ENCODE measurements at regions not wholly inside any gene's neighbourhood (a gene's known extent, or its start where the extent isn't known, plus 50 kb on each side); places are given as distances from the start of the nearest gene placed in this dataset.

DNA sequence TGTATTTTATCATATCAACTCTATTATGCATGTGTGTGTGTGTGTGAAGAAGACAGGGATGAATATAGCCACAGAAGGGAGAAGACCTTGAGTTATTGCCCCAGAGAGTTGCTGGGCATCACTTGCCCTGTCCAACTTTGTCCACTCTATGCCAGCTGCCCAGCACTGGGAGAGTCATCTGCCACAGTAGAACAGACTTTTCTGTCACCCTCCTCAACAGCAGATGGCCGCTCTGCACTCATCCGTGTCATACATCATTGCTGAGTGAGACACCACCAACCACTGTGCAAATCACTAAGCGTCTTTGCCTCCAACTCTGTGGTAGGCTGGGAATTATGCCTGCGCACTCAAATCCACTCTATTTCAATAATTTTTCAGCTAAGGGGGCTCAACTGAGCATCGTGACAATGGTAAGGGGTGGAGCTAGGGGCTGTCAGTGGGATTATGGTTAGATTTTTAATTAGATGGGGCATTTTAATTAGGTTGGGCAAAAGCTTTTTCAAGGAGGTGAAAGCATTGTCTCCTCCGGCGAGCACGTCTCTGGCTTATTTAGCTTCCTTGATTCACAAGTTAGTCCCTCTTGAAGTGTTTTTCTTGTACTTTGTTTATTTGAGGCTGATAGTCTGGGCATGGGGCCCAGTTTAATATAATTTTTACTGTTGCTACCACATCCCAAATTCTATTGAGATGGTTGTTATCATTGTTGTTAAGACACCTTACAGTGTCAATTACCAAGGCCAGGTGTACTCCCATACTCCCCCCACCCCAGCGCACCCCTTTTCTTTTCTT is 100.1 kb upstream of the KLF3 start:
- TF ChIP-seq, protein P1, sequence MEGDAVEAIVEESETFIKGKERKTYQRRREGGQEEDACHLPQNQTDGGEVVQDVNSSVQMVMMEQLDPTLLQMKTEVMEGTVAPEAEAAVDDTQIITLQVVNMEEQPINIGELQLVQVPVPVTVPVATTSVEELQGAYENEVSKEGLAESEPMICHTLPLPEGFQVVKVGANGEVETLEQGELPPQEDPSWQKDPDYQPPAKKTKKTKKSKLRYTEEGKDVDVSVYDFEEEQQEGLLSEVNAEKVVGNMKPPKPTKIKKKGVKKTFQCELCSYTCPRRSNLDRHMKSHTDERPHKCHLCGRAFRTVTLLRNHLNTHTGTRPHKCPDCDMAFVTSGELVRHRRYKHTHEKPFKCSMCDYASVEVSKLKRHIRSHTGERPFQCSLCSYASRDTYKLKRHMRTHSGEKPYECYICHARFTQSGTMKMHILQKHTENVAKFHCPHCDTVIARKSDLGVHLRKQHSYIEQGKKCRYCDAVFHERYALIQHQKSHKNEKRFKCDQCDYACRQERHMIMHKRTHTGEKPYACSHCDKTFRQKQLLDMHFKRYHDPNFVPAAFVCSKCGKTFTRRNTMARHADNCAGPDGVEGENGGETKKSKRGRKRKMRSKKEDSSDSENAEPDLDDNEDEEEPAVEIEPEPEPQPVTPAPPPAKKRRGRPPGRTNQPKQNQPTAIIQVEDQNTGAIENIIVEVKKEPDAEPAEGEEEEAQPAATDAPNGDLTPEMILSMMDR (IDR thresholded peaks at IDR 0.05; ENCODE audit: low read depth, low read length) = no peak
- H3K4me3 ChIP-seq (replicated peaks in 1 of 2; ENCODE audit: low read depth in 2 of 2, low read length in 2 of 2) = no peak overlapping the region
- peak in 1 of 2 donors; percentile 14 for DNase-seq (ENCODE audit: low read depth in 2 of 2)

- peak; percentile 66 to 69 for DNase-seq (ENCODE audit: low read depth in 2 of 2)
- no peak overlapping the region for H3K4me3 ChIP-seq (replicated peaks in 1 of 2; ENCODE audit: low read depth in 2 of 2, low read length in 2 of 2)
- TF ChIP-seq, protein P1 (IDR thresholded peaks at IDR 0.05; ENCODE audit: low read depth, low read length) = no peak
Measured at GRCh38 chr4:38565271-38566199, 98.5 kb upstream of the KLF3 start.

GRCh38 chr4:38566806-38567398 is 97.1 kb upstream of the KLF3 start:
- no peak overlapping the region for H3K4me3 ChIP-seq (replicated peaks in 1 of 2; ENCODE audit: low read depth in 2 of 2, low read length in 2 of 2)
- DNase-seq (ENCODE audit: low read depth in 2 of 2) = no peak
- TF ChIP-seq, protein P1 (IDR thresholded peaks at IDR 0.05; ENCODE audit: low read depth, low read length) = no peak

GRCh38 chr4:38567457-38567856 is 96.5 kb upstream of the KLF3 start:
- no peak overlapping the region for H3K4me3 ChIP-seq (replicated peaks in 1 of 2; ENCODE audit: low read depth in 2 of 2, low read length in 2 of 2)
- TF ChIP-seq, protein P1 (IDR thresholded peaks at IDR 0.05; ENCODE audit: low read depth, low read length) = no peak
- DNase-seq (ENCODE audit: low read depth in 2 of 2) = no peak

GRCh38 chr4:38568768-38569167 is 95.2 kb upstream of the KLF3 start:
- no peak for DNase-seq (ENCODE audit: low read depth in 2 of 2)
- H3K4me3 ChIP-seq (replicated peaks in 1 of 2; ENCODE audit: low read depth in 2 of 2, low read length in 2 of 2) = no peak overlapping the region
- TF ChIP-seq, protein P1 (IDR thresholded peaks at IDR 0.05; ENCODE audit: low read depth, low read length) = no peak

- DNase-seq (ENCODE audit: low read depth in 2 of 2) = no peak
- TF ChIP-seq, protein P1 (IDR thresholded peaks at IDR 0.05; ENCODE audit: low read depth, low read length) = no peak
- H3K4me3 ChIP-seq (replicated peaks in 1 of 2; ENCODE audit: low read depth in 2 of 2, low read length in 2 of 2) = no peak overlapping the region
Measured at GRCh38 chr4:38570647-38571276, 93.2 kb upstream of the KLF3 start.

Measured in cardiac fibroblast (primary cell).